ENCODE measurements at regions not wholly inside any gene's neighbourhood (a gene's known extent, or its start where the extent isn't known, plus 50 kb on each side); places are given as distances from the start of the nearest gene placed in this dataset.

GRCh38 chr12:130068741-130069140, 93.5 kb upstream of the FZD10 start:
- intact Hi-C loops (cut with DNase I) = no loop called here

GRCh38 chr12:130070126-130070611, 92.1 kb upstream of the FZD10 start:
- ATAC-seq (peak in 3 of 4 donors; percentile 60 to 70 (median 65)), DNase-seq (peak in 1 of 5 donors; percentile 24)
- WGBS, 4 donors = 24 to 36% (median 33%) methylated on average over 13 to 21 of the region's 21 CpGs
- Histone ChIP-seq H3K27ac (no peak overlapping the region), H3K9me3 (no peaks in the 10 kb centered on the region), H3K36me3 (no peaks in the 10 kb centered on the region), H3K4me1 (peaks cover 0 to 7% (median 0%) of the 10 kb centered on the region in 12 donors), H3K27me3 (peaks cover 0 to 7% (median 0%) of the 10 kb centered on the region in 9 donors), H3K4me3 (peak overlapping the region in 8 of 12 donors; percentile 10 to 51 (median 36))
- no peak for TF ChIP-seq POLR2A (IDR thresholded peaks at IDR 0.05)
- TF ChIP-seq, protein P1, sequence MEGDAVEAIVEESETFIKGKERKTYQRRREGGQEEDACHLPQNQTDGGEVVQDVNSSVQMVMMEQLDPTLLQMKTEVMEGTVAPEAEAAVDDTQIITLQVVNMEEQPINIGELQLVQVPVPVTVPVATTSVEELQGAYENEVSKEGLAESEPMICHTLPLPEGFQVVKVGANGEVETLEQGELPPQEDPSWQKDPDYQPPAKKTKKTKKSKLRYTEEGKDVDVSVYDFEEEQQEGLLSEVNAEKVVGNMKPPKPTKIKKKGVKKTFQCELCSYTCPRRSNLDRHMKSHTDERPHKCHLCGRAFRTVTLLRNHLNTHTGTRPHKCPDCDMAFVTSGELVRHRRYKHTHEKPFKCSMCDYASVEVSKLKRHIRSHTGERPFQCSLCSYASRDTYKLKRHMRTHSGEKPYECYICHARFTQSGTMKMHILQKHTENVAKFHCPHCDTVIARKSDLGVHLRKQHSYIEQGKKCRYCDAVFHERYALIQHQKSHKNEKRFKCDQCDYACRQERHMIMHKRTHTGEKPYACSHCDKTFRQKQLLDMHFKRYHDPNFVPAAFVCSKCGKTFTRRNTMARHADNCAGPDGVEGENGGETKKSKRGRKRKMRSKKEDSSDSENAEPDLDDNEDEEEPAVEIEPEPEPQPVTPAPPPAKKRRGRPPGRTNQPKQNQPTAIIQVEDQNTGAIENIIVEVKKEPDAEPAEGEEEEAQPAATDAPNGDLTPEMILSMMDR (IDR thresholded peaks at IDR 0.05) = no peak
- intact Hi-C loops (cut with DNase I) = no loop called here

More at GRCh38 chr12:130068741-130069140, 93.5 kb upstream of the FZD10 start:
- ATAC-seq (no peak), DNase-seq (no peak)
- TF ChIP-seq, protein P1 (IDR thresholded peaks at IDR 0.05) = no peak
- no peak for TF ChIP-seq POLR2A (IDR thresholded peaks at IDR 0.05)
- Histone ChIP-seq H3K4me3 (no peak overlapping the region), H3K36me3 (no peaks in the 10 kb centered on the region), H3K27ac (no peak overlapping the region), H3K4me1 (peaks cover 0 to 7% (median 0%) of the 10 kb centered on the region in 12 donors), H3K27me3 (peaks cover 0 to 19% (median 0%) of the 10 kb centered on the region in 9 donors), H3K9me3 (no peaks in the 10 kb centered on the region)
- WGBS, 4 donors = 71 to 76% (median 75%) methylated on average over 11 of the region's 11 CpGs

DNA sequence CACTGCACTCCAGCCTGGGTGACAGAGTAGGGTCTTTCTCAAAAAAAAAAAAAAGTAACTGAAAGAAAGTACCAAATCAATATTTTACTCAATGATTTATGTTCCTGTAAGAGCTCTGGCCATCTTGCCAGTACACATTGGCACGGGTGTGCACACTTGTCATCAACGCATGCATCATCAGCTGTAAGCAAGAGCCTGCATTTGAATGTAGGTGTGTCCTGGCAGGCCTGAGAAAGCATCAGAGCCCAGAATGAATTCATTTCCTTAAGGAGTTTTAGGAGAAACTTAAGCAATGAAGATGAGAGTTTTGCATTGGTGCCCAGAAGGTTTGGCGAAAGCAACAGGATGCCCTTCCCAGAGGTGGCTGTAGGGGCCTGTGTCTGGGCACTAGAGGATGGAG, 88.5 kb upstream of the FZD10 start:
- TF ChIP-seq POLR2A (IDR thresholded peaks at IDR 0.05) = no peak
- TF ChIP-seq, protein P1 (IDR thresholded peaks at IDR 0.05) = no peak
- 88 to 93% (median 90%) methylated on average over 3 of the region's 3 CpGs for WGBS, 4 donors
- H3K27me3 ChIP-seq = peaks cover 0 to 7% (median 0%) of the 10 kb centered on the region in 9 donors

DNA sequence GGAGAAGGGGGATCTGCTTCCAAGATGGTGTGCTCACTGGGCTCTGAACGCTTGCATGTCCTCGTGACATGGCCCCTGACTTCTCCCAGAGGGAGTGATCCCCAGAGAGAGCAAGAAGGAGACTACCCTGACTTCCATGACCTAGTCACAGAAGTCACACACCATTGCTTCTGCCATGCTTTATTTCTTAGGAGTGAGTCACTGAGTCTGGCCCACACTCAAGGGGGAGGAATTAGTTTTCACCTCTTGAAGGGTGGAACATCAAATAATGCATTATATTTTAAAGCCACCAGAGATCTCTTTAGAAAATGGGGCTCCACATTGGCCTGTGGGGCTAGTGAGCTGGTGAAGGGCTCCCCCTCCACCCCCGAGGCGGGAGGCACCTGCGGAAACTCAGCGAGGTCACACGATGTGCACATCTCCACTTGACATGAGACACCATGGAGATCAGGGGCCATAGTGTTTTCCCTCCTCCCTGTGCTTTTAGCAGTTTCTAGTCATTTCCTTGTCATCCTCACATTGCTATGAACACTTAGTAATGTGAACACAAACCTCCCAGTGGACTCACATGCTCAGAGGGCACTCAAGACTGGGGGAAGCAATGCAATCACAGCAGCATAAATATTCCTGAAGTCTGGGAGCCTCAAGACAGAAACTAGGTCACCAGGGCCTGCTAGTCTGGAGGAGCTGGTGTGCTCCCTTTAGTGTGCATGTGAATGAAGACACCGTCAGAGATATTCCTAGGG, 87.4 kb upstream of the FZD10 start:
- Histone ChIP-seq H3K27me3 (peaks cover 0 to 13% (median 0%) of the 10 kb centered on the region in 9 donors), H3K27ac (no peak overlapping the region), H3K36me3 (no peaks in the 10 kb centered on the region), H3K4me3 (no peak overlapping the region), H3K4me1 (peaks cover 0 to 7% (median 0%) of the 10 kb centered on the region in 12 donors), H3K9me3 (peaks cover 0 to 13% (median 0%) of the 10 kb centered on the region in 12 donors)
- no peak for DNase-seq
- intact Hi-C loops (cut with DNase I) = no loop called here
- 85 to 92% (median 90%) methylated on average over 8 of the region's 8 CpGs for WGBS, 4 donors
- ATAC-seq = no peak
- TF ChIP-seq, protein P1 (IDR thresholded peaks at IDR 0.05) = no peak
- no peak for TF ChIP-seq POLR2A (IDR thresholded peaks at IDR 0.05)

More for the DNA sequence above, 88.5 kb upstream of the FZD10 start:
- Histone ChIP-seq H3K36me3 (no peaks in the 10 kb centered on the region), H3K4me3 (no peak overlapping the region), H3K27ac (no peak overlapping the region), H3K4me1 (peaks cover 0 to 7% (median 0%) of the 10 kb centered on the region in 12 donors), H3K9me3 (peaks cover 0 to 13% (median 0%) of the 10 kb centered on the region in 12 donors)
- ATAC-seq (no peak), DNase-seq (no peak)
- intact Hi-C loops (cut with DNase I) = no loop called here
